B cell (primary cell): ENCODE measurements at regions not wholly inside any gene's neighbourhood (a gene's known extent, or its start where the extent isn't known, plus 50 kb on each side); places are given as distances from the start of the nearest gene placed in this dataset.

Experiments
- ATAC-seq: fragments of 200-7000 bp; cut with Tn5 transposase; one replicate; pipeline ENCODE4 v1.10.0; 2021; ENCODE audit warnings: low read depth, mild to moderate bottlenecking, moderate number of reproducible peaks, moderate library complexity
- CTCF ChIA-PET: fragments of 350-600 bp; sonication (Branson Sonifier 250); formaldehyde crosslinking; loops from one replicate; lab custom pipeline; 2021; ENCODE audit warnings: antibody characterized with exemption, inconsistent platforms; lab: Charles Lee
- POLR2A ChIA-PET: fragments of 350-600 bp; sonication (Branson Sonifier 250); formaldehyde crosslinking; loops from one replicate; lab custom pipeline; 2021; ENCODE audit warnings: antibody characterized with exemption; lab: Charles Lee
- DNase-seq: peaks from one replicate; pipeline ENCODE4 v3.0.0; 2013
- H2AFZ ChIP-seq: 2 replicates; pipeline ENCODE4 v1.6.1; 2012; ENCODE audit warnings: mild to moderate bottlenecking, low read depth, low read length; ENCODE audit not compliant: insufficient read depth, poor library complexity, severe bottlenecking
- H3K27ac ChIP-seq, 2 donors: 1 replicate in 1 of 2; 2 replicates in 1 of 2; pipeline ENCODE4 v1.5.1; 2012 to 2013; ENCODE audit warnings: low read length in 2 of 2, mild to moderate bottlenecking in 2 of 2, moderate library complexity in 1 of 2
- H3K27me3 ChIP-seq, 4 experiments: fragments of 200-600 bp in 1 of 4; sonication (generic) in 1 of 4; replicated peaks in 1 of 4; 1 replicate in 2 of 4; 2 replicates in 2 of 4; pipeline versions ENCODE4 v1.6.1 to v1.7.0; 2013 to 2016; ENCODE audit warnings: low read length in 3 of 4, mild to moderate bottlenecking in 2 of 4, mixed read lengths in 1 of 4, moderate library complexity in 1 of 4; ENCODE audit not compliant: insufficient read depth in 4 of 4, control insufficient read depth in 3 of 4; ENCODE audit errors: control extremely low read depth in 1 of 4
- H3K36me3 ChIP-seq, 2 experiments: replicated peaks in 1 of 2; 1 replicate in 1 of 2; 2 replicates in 1 of 2; pipeline versions ENCODE4 v1.6.1 to v1.7.1; 2013; ENCODE audit warnings: low read length in 1 of 2; ENCODE audit not compliant: insufficient read depth in 2 of 2, control insufficient read depth in 1 of 2; ENCODE audit errors: control extremely low read depth in 1 of 2, extremely low read depth in 1 of 2
- H3K4me1 ChIP-seq, 2 donors: fragments of 200-600 bp in 1 of 2; sonication (generic) in 1 of 2; 1 replicate in 1 of 2; 2 replicates in 1 of 2; pipeline versions ENCODE4 v1.5.1 to v1.6.1; 2013 to 2017; ENCODE audit warnings: low read length in 2 of 2; ENCODE audit not compliant: control insufficient read depth in 2 of 2, insufficient read depth in 2 of 2
- H3K4me2 ChIP-seq: replicated peaks from 2 replicates; pipeline ENCODE3; 2012; ENCODE audit warnings: mild to moderate bottlenecking, low read depth, low read length; ENCODE audit not compliant: poor library complexity, severe bottlenecking
- H3K4me3 ChIP-seq, 5 experiments: fragments of 200-600 bp in 1 of 5; sonication (generic) in 1 of 5; 1 replicate in 3 of 5; 2 replicates in 2 of 5; pipeline versions ENCODE4 v1.5.1 to v1.7.0; 2011 to 2016; ENCODE audit warnings: low read length in 4 of 5, mild to moderate bottlenecking in 4 of 5, low read depth in 2 of 5, control low read depth in 1 of 5, moderate library complexity in 1 of 5; ENCODE audit not compliant: insufficient read depth in 1 of 5; ENCODE audit errors: control extremely low read depth in 1 of 5, extremely low read depth in 1 of 5
- H3K79me2 ChIP-seq: fragments of 200-600 bp; sonication (generic); one replicate; pipeline ENCODE4 v1.6.0; 2016; ENCODE audit warnings: low read length; ENCODE audit not compliant: control insufficient read depth, insufficient read depth
- H3K9ac ChIP-seq: fragments of 200-600 bp; sonication (generic); 2 replicates; pipeline ENCODE4 v1.6.1; 2017; ENCODE audit warnings: mild to moderate bottlenecking, low read length, moderate library complexity
- H3K9me3 ChIP-seq, 3 donors: one replicate each; pipeline versions ENCODE4 v1.6.1 to v1.7.1; 2013; ENCODE audit warnings: low read length in 2 of 3; ENCODE audit not compliant: control insufficient read depth in 2 of 3, insufficient read depth in 1 of 3; ENCODE audit errors: control extremely low read depth in 1 of 3
- H4K20me1 ChIP-seq: 2 replicates; pipeline ENCODE4 v1.6.0; 2012; ENCODE audit warnings: mild to moderate bottlenecking, low read length; ENCODE audit not compliant: insufficient read depth, control insufficient read depth, poor library complexity, severe bottlenecking
- H3K27ac Mint-ChIP-seq: one replicate; pipeline ENCODE4 v1.8.0; 2021; ENCODE audit warnings: mixed read lengths
- H3K27me3 Mint-ChIP-seq: one replicate; pipeline ENCODE4 v1.8.0; 2021; ENCODE audit warnings: mixed read lengths
- H3K4me1 Mint-ChIP-seq: one replicate; pipeline ENCODE4 v1.8.0; 2021; ENCODE audit warnings: mixed read lengths
- H3K4me3 Mint-ChIP-seq: one replicate; pipeline ENCODE4 v1.8.0; 2021; ENCODE audit warnings: mixed read lengths
- H3K9me3 Mint-ChIP-seq: one replicate; pipeline ENCODE4 v1.8.0; 2022; ENCODE audit warnings: mixed read lengths; ENCODE audit not compliant: insufficient read depth
- EZH2 ChIP-seq: IDR thresholded peaks from 2 replicates; pipeline ENCODE4 v1.6.1; 2012; ENCODE audit warnings: borderline replicate concordance, low read depth, mild to moderate bottlenecking, moderate library complexity, low read length; ENCODE audit not compliant: insufficient read depth, poor library complexity, severe bottlenecking
- WGBS: methylation state at CpG from one replicate; pipeline ENCODE4 v1.1.5; 2013; ENCODE audit warnings: missing lambda C conversion rate; ENCODE audit not compliant: insufficient coverage; 5-methylcytosine and 5-hydroxymethylcytosine counted together
- intact Hi-C: fragments of 100-400 bp; cut with micrococcal nuclease; formaldehyde crosslinking; loops from one replicate; pipeline ENCODE4 v1.10.0; 2022
- TF ChIP-seq, protein P1 (sequence below): fragments of 200-600 bp; IDR thresholded peaks from one replicate; pipeline ENCODE4 v1.8.0; 2022; ENCODE audit warnings: antibody characterized with exemption, mild to moderate bottlenecking

DNA sequence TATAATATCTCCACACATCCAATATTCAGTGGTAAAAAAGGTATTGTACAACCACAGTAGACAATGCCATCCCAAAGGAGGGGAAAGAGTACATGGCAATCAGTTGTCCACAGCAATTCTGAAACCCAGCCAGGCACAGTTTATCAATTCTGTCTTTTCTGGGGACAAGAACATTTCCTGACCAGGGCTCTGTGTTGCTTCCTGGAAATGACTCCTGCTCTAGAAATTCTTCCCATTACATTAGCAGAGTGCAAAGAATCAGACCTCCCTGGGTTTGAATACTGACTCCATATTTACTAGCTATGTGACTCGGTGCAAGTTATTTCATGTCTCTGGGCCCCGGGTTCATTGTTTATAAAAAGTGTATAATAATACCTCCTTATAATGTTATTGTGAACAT is 220.4 kb upstream of the CFAP20DC start:
- no peak for TF ChIP-seq EZH2
- TF ChIP-seq, protein P1, sequence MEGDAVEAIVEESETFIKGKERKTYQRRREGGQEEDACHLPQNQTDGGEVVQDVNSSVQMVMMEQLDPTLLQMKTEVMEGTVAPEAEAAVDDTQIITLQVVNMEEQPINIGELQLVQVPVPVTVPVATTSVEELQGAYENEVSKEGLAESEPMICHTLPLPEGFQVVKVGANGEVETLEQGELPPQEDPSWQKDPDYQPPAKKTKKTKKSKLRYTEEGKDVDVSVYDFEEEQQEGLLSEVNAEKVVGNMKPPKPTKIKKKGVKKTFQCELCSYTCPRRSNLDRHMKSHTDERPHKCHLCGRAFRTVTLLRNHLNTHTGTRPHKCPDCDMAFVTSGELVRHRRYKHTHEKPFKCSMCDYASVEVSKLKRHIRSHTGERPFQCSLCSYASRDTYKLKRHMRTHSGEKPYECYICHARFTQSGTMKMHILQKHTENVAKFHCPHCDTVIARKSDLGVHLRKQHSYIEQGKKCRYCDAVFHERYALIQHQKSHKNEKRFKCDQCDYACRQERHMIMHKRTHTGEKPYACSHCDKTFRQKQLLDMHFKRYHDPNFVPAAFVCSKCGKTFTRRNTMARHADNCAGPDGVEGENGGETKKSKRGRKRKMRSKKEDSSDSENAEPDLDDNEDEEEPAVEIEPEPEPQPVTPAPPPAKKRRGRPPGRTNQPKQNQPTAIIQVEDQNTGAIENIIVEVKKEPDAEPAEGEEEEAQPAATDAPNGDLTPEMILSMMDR: no peak
- ATAC-seq (no peak), DNase-seq (no peak)
- H3K36me3 ChIP-seq: no peaks in the 10 kb centered on the region
- intact Hi-C loops: no loop called here
- H3K79me2 ChIP-seq: no peaks in the 10 kb centered on the region
- no peaks in the 10 kb centered on the region for H3K27me3 ChIP-seq
- H3K4me1 Mint-ChIP-seq: no peaks in the 10 kb centered on the region
- WGBS: no CpG with 5 or more reads among the region's 2 CpGs
- POLR2A ChIA-PET: no interaction called here
- no peak overlapping the region for H3K27ac ChIP-seq
- no peaks in the 10 kb centered on the region for H3K9me3 ChIP-seq
- no peak overlapping the region for H3K27ac Mint-ChIP-seq
- H3K9ac ChIP-seq: no peak overlapping the region
- H3K4me3 Mint-ChIP-seq: no peak overlapping the region
- H3K9me3 Mint-ChIP-seq: no peaks in the 10 kb centered on the region
- H3K27me3 Mint-ChIP-seq: no peaks in the 10 kb centered on the region
- no peaks in the 10 kb centered on the region for H4K20me1 ChIP-seq
- H3K4me2 ChIP-seq: no peak overlapping the region
- no peak overlapping the region for H2AFZ ChIP-seq
- H3K4me3 ChIP-seq: no peak overlapping the region
- CTCF ChIA-PET: no interaction called here
- H3K4me1 ChIP-seq: no peaks in the 10 kb centered on the region

DNA sequence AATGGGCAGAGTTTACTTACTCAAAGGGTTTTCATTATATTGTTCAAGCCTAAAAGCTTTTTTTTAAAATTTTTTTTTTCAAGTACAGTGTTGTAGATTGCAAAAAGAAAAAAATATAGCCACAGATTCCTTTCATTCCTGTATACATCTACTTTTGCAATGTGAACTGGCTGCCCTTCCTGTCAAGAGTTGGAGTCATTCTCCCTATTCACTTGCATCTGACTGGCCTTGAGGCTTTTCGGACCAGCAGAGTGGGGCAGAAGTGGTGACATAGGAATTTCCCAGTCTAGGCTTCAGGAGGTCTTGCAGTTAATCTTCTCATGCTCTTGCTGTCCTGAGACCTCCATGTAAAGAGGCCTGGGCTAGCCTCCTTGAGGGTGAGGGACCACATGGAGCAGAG is 218.3 kb upstream of the CFAP20DC start:
- H3K4me1 Mint-ChIP-seq: peaks cover 3% of the 10 kb centered on the region
- DNase-seq: no peak

More for the DNA sequence above, 218.3 kb upstream of the CFAP20DC start:
- Histone ChIP-seq H3K27me3 (no peaks in the 10 kb centered on the region), H2AFZ (no peak overlapping the region), H3K9ac (no peak overlapping the region), H3K9me3 (no peaks in the 10 kb centered on the region), H3K79me2 (no peaks in the 10 kb centered on the region), H4K20me1 (no peaks in the 10 kb centered on the region), H3K36me3 (no peaks in the 10 kb centered on the region), H3K4me2 (no peak overlapping the region), H3K27ac (no peak overlapping the region), H3K4me1 (peaks cover 0 to 2% of the 10 kb centered on the region in 2 donors), H3K4me3 (no peak overlapping the region)
- no peak for TF ChIP-seq EZH2
- TF ChIP-seq, protein P1: no peak
- Mint-ChIP-seq H3K27ac (no peak overlapping the region), H3K9me3 (peaks cover 5% of the 10 kb centered on the region), H3K4me3 (no peak overlapping the region), H3K27me3 (no peaks in the 10 kb centered on the region)
- 100% methylated on average over 1 of the region's 1 CpG for WGBS
- POLR2A ChIA-PET: no interaction called here
- CTCF ChIA-PET: no interaction called here
- no peak for ATAC-seq
- intact Hi-C loops: no loop called here
